ENCODE measurements at regions not wholly inside any gene's neighbourhood (a gene's known extent, or its start where the extent isn't known, plus 50 kb on each side); places are given as distances from the start of the nearest gene placed in this dataset.

- TF ChIP-seq ZNF274 (IDR thresholded peaks at IDR 0.05; ENCODE audit: low read depth, low read length) (no peak), SUZ12 (IDR thresholded peaks at IDR 0.05; ENCODE audit: extremely low read depth, insufficient read depth, insufficient read length) (no peak)
Observed at GRCh38 chr16:26952411-26952810, 114.3 kb upstream of the C16orf82 start.

Measured in NT2/D1 (cell line).